Esophagus muscularis mucosa (tissue), 4 donors: ENCODE measurements at regions not wholly inside any gene's neighbourhood (a gene's known extent, or its start where the extent isn't known, plus 50 kb on each side); places are given as distances from the start of the nearest gene placed in this dataset.
A peak's percentile ranks its signal among the peaks of the same experiment; 100 is the strongest.
"Not testable (repeated sequence)": the region's sequence is repeated elsewhere in the genome, so short reads cannot be mapped to it uniquely, and the experiment has no call there.

Source experiments
- DNase-seq: peaks from one replicate; pipeline ENCODE4 v3.0.0-alpha.2; 2017; ENCODE audit errors: extremely low spot score
- H3K27ac ChIP-seq, 4 donors: fragments of 200-600 bp; sonication (generic); replicated peaks in 1 of 4; 1 replicate in 3 of 4; 2 replicates in 1 of 4; pipeline ENCODE4 v1.5.1; 2016 to 2019; ENCODE audit warnings: mild to moderate bottlenecking in 1 of 4
- H3K27me3 ChIP-seq, 4 donors: fragments of 200-600 bp; sonication (generic); one replicate each; pipeline versions ENCODE4 v1.5.1 to v1.6.0; 2016 to 2019
- H3K36me3 ChIP-seq, 4 donors: fragments of 200-600 bp; sonication (generic); one replicate each; pipeline ENCODE4 v1.5.1; 2016 to 2019
- H3K4me1 ChIP-seq, 4 donors: fragments of 200-600 bp; sonication (generic); one replicate each; pipeline ENCODE4 v1.5.1; 2016 to 2019
- H3K4me3 ChIP-seq, 4 donors: fragments of 200-600 bp; sonication (generic); 1 replicate in 2 of 4; 2 replicates in 2 of 4; pipeline ENCODE4 v1.5.1; 2016 to 2019; ENCODE audit warnings: mild to moderate bottlenecking in 4 of 4, moderate library complexity in 1 of 4
- H3K9me3 ChIP-seq, 4 donors: fragments of 200-600 bp; sonication (generic); 1 replicate in 3 of 4; 2 replicates in 1 of 4; pipeline ENCODE4 v1.5.1; 2016 to 2019
- EP300 ChIP-seq: sonication (generic); formaldehyde crosslinking; IDR thresholded peaks from one replicate; pipeline ENCODE4 v1.6.1; 2017; ENCODE audit warnings: antibody characterized with exemption
- POLR2A ChIP-seq: fragments of 450-650 bp; IDR thresholded peaks from one replicate; pipeline ENCODE4 v1.6.1; 2017; ENCODE audit warnings: antibody characterized with exemption, moderate library complexity, mild to moderate bottlenecking, low read depth
- POLR2AphosphoS5 ChIP-seq, 2 donors: sonication (generic); formaldehyde crosslinking; IDR thresholded peaks; one replicate each; pipeline ENCODE4 v1.6.1; 2017; ENCODE audit warnings: antibody characterized with exemption in 2 of 2
- WGBS: methylation state at CpG from one replicate; pipeline ENCODE4 v1.1.5; 2018; 5-methylcytosine and 5-hydroxymethylcytosine counted together
- intact Hi-C: fragments of 100-400 bp; cut with DNase I; formaldehyde crosslinking; loops from one replicate; pipeline ENCODE4 v1.15.1; 2023
- TF ChIP-seq, protein P1 (sequence below), 3 experiments: fragments of 200-600 bp in 2 of 3; fragments of 450-650 bp in 1 of 3; sonication (generic) in 2 of 3; IDR thresholded peaks; one replicate each; pipeline ENCODE4 v1.5.1; 2017 to 2019; ENCODE audit warnings: antibody characterized with exemption in 3 of 3, mild to moderate bottlenecking in 2 of 3, moderate library complexity in 1 of 3

DNA sequence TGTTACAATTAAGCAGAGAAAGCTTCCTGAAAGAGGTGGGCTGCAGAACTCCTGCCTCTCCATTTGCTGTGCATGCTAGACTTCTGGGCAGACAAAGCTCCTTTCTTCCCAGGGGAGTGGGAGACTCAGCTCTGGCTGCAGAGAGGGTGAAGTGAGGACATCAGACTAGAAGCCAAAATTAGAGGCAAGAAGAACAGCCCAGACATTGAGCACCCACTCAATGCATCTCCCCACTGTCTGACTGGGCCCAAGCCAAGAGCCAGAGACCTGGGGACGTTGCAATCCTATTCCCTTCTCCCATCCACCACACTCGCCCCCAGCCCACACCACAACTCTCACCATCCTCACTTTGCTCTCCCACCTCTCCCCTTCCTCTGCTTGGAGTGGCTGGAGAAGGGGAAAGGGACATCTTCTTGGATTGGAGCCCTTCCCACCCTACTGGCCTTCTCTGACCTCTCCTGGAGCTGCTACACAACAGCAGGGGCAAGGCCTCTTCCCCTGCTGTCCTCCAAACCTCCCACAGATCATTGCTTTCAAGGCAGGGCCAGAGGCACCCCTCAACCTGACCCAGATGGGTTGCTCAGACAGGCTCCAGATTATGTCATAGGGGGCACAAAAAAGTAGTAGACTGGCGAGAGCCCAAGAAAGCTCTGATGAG, 477.7 kb upstream of the CADM1 start:
- DNase-seq = peak; percentile 66
- no peaks in the 10 kb centered on the region for H3K27me3 ChIP-seq
- no peaks in the 10 kb centered on the region for H3K36me3 ChIP-seq
- peaks cover 0 to 18% (median 14%) of the 10 kb centered on the region in 4 donors for H3K4me1 ChIP-seq
- TF ChIP-seq EP300 = no peak
- TF ChIP-seq POLR2AphosphoS5 (IDR thresholded peaks at IDR 0.05) = no peak
- TF ChIP-seq, protein P1, sequence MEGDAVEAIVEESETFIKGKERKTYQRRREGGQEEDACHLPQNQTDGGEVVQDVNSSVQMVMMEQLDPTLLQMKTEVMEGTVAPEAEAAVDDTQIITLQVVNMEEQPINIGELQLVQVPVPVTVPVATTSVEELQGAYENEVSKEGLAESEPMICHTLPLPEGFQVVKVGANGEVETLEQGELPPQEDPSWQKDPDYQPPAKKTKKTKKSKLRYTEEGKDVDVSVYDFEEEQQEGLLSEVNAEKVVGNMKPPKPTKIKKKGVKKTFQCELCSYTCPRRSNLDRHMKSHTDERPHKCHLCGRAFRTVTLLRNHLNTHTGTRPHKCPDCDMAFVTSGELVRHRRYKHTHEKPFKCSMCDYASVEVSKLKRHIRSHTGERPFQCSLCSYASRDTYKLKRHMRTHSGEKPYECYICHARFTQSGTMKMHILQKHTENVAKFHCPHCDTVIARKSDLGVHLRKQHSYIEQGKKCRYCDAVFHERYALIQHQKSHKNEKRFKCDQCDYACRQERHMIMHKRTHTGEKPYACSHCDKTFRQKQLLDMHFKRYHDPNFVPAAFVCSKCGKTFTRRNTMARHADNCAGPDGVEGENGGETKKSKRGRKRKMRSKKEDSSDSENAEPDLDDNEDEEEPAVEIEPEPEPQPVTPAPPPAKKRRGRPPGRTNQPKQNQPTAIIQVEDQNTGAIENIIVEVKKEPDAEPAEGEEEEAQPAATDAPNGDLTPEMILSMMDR (IDR thresholded peaks at IDR 0.05) = no peak
- TF ChIP-seq POLR2A = no peak
- H3K9me3 ChIP-seq = no peaks in the 10 kb centered on the region
- no peak overlapping the region for H3K4me3 ChIP-seq
- intact Hi-C loops = no loop called here
- no peak overlapping the region for H3K27ac ChIP-seq
- 68% methylated on average over 3 of the region's 3 CpGs for WGBS

DNA sequence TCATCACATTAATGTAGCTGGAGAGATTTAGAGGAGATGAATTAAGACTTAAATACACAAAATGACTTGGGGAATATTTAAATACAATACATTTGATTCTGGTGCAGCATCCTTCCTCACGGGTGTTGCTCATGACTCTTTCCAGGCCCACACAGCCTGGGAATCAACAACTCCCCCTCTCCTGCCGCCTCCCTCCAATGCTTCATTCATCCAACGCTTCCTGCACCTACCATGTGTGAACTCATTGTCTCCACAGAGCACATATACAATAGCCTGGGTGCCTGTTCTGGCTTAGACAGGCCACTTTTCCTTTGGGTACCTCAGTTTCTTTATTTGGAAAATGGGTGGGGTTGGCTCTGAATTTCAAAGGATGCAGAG, 476.9 kb upstream of the CADM1 start:
- H3K36me3 ChIP-seq = no peaks in the 10 kb centered on the region
- intact Hi-C loops = no loop called here
- TF ChIP-seq POLR2A (no peak), EP300 (no peak), POLR2AphosphoS5 (IDR thresholded peaks at IDR 0.05) (no peak)
- TF ChIP-seq, protein P1 (IDR thresholded peaks at IDR 0.05) = no peak
- no peak overlapping the region for H3K4me3 ChIP-seq
- DNase-seq = no peak
- no peak overlapping the region for H3K27ac ChIP-seq
- H3K27me3 ChIP-seq = peaks cover 0 to 7% (median 0%) of the 10 kb centered on the region in 4 donors
- no peaks in the 10 kb centered on the region for H3K9me3 ChIP-seq
- H3K4me1 ChIP-seq = peaks cover 0 to 18% (median 14%) of the 10 kb centered on the region in 4 donors
- 58% methylated on average over 3 of the region's 3 CpGs for WGBS

DNA sequence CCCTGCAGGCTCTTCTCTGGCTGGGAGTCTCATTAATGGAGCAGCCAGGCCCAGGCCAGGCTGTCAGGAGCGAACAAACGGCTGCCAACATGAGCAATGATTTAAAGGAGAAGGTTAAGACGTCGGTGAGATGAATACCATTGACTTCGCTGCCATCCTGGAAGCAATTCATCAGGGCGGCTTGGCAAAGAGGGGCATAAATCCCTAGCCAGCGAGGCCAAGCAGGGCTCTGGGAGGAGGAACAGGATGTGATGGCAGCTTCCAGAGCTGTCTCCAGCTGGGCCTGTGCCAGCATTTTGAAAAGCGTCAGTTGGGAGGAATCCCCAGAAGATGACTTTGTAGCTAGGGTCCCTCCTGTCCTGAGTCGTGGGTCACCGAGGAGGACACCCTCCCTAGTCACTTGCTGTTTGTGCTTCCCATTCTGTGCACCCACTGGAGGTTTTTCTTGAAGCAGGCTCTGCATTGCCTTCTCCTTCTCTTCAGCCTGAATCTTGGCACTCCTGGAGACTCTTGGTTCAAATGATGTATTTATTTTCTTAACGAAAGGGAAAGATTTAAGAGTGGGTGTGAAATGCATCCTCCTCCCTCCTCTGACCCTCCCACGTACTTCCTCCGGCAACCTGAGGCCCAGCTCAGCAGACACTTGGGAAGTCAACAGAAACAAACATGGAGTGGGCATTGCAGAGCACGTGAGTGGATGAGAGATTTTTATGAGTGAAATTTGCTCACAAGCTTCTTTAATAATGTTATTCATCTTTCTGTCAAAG, 476.3 kb upstream of the CADM1 start:
- DNase-seq = no peak
- no peaks in the 10 kb centered on the region for H3K36me3 ChIP-seq
- 41% methylated on average over 14 of the region's 14 CpGs for WGBS
- TF ChIP-seq POLR2A (no peak), POLR2AphosphoS5 (IDR thresholded peaks at IDR 0.05) (no peak), EP300 (no peak)
- TF ChIP-seq, protein P1 (IDR thresholded peaks at IDR 0.05) = no peak
- intact Hi-C loops = no loop called here
- peaks cover 0 to 7% (median 0%) of the 10 kb centered on the region in 4 donors for H3K27me3 ChIP-seq
- peaks cover 0 to 18% (median 14%) of the 10 kb centered on the region in 4 donors for H3K4me1 ChIP-seq
- H3K27ac ChIP-seq = no peak overlapping the region
- no peak overlapping the region for H3K4me3 ChIP-seq
- no peaks in the 10 kb centered on the region for H3K9me3 ChIP-seq

DNA sequence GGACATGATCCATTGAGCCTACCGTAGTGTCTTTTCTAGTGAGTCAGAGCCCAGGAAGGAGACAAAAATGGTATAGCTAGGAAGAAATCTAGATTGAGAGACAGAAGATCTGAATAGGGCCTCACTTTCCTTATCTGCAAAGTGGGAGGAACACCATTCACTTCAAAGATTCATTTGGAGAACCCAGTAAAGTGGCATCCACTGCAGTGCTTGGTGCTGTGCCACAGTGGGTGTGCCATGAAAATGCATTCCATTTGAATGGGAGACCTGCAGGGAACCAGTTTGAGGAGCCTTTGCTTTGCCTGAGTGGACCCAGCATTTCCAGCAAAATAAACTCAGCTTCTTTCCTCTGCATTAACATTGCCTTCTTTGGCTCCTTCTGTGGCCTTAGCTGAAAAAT, 470.5 kb upstream of the CADM1 start:
- intact Hi-C loops = no loop called here
- Histone ChIP-seq H3K27me3 (peaks cover 0 to 7% (median 0%) of the 10 kb centered on the region in 4 donors), H3K36me3 (no peaks in the 10 kb centered on the region), H3K27ac (no peak overlapping the region), H3K4me1 (peaks cover 0 to 8% (median 6%) of the 10 kb centered on the region in 4 donors), H3K9me3 (no peaks in the 10 kb centered on the region), H3K4me3 (no peak overlapping the region)
- TF ChIP-seq, protein P1 (IDR thresholded peaks at IDR 0.05) = no peak
- TF ChIP-seq POLR2AphosphoS5 (IDR thresholded peaks at IDR 0.05) = no peak
- TF ChIP-seq EP300 = no peak
- TF ChIP-seq POLR2A = no peak
- WGBS = 52% methylated on average over 1 of the region's 1 CpG
- no peak for DNase-seq

DNA sequence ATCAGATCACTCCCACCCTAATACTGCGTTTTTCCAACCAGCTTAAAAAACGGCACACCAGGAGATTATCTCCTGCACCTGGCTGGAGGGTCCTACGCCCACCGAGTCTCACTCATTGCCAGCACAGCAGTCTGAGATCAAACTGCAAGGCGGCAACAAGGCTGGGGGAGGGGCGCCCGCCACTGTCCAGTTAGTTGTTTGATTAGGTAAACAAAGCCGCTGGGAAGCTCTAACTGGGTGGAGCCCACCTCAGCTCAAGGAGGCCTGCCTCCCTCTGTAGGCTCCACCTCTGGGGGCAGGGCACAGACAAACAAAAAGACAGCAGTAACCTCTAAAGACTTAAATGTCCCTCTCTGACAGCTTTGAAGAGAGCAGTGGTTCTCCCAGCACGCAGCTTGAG, 463.0 kb upstream of the CADM1 start:
- intact Hi-C loops = not testable (repeated sequence)

More for the DNA sequence above, 463.0 kb upstream of the CADM1 start:
- H3K27me3 ChIP-seq, H3K4me3 ChIP-seq, DNase-seq, H3K9me3 ChIP-seq, H3K27ac ChIP-seq, H3K4me1 ChIP-seq, H3K36me3 ChIP-seq: not testable (repeated sequence)
- 66% methylated on average over 9 of the region's 9 CpGs for WGBS
